BJ (cell line): ENCODE measurements at regions not wholly inside any gene's neighbourhood (a gene's known extent, or its start where the extent isn't known, plus 50 kb on each side); places are given as distances from the start of the nearest gene placed in this dataset.
A peak's percentile ranks its signal among the peaks of the same experiment; 100 is the strongest.

Source experiments
- CTCF ChIA-PET: fragments of 350-600 bp; formaldehyde crosslinking; extraction: SDS; loops from one replicate; lab custom pipeline; 2021; ENCODE audit warnings: antibody characterized with exemption, inconsistent platforms; lab: Yijun Ruan, JAX
- POLR2A ChIA-PET: fragments of 300-600 bp; sonication (Branson Sonifier 250); formaldehyde crosslinking; extraction: SDS; loops from one replicate; lab custom pipeline; 2021; ENCODE audit warnings: antibody characterized with exemption; lab: Charles Lee
- DNase-seq: peaks from one replicate; pipeline ENCODE4 v3.0.0-alpha.2; 2011; ENCODE audit warnings: low read depth
- H3K27me3 ChIP-seq: 2 replicates; pipeline ENCODE4 v1.6.0; 2011; ENCODE audit warnings: low read length; ENCODE audit not compliant: control insufficient read depth, insufficient read depth
- H3K36me3 ChIP-seq: 2 replicates; pipeline ENCODE4 v1.5.1; 2011; ENCODE audit warnings: low read length; ENCODE audit not compliant: control insufficient read depth, insufficient read depth
- H3K4me3 ChIP-seq: 2 replicates; pipeline ENCODE4 v1.5.1; 2011; ENCODE audit warnings: low read depth, mild to moderate bottlenecking, control low read depth, low read length
- CTCF ChIP-seq: IDR thresholded peaks from 2 replicates; pipeline ENCODE4 v1.5.1; 2011; ENCODE audit warnings: low read depth, mild to moderate bottlenecking, control low read depth, inconsistent platforms, low read length, moderate library complexity; ENCODE audit not compliant: insufficient read depth

GRCh38 chr11:128345316-128345715 is 242.0 kb downstream of the ETS1 start:
- CTCF ChIA-PET: interaction anchor here (2.0 kb wide), 1 partner anchor 10 kb away, joined by 5 read pairs; no protein-coding TSS in a partner anchor
- no peaks in the 10 kb centered on the region for H3K36me3 ChIP-seq
- TF ChIP-seq CTCF: no peak
- POLR2A ChIA-PET: no interaction called here
- no peak overlapping the region for H3K4me3 ChIP-seq
- no peaks in the 10 kb centered on the region for H3K27me3 ChIP-seq
- no peak for DNase-seq

- ChIA-PET CTCF (interaction anchor here (0.9 to 1.5 kb wide), 2 partner anchors 41 to 113 kb away, joined by 3 to 6 read pairs; no protein-coding TSS in a partner anchor), POLR2A (no interaction called here)
- DNase-seq: no peak
- TF ChIP-seq CTCF: no peak
- no peak overlapping the region for H3K4me3 ChIP-seq
- no peaks in the 10 kb centered on the region for H3K27me3 ChIP-seq
- H3K36me3 ChIP-seq: no peaks in the 10 kb centered on the region
Measured at GRCh38 chr11:128343870-128344269, 243.5 kb downstream of the ETS1 start.

GRCh38 chr11:128343135-128343514 is 244.2 kb downstream of the ETS1 start:
- TF ChIP-seq CTCF: no peak
- H3K27me3 ChIP-seq: no peaks in the 10 kb centered on the region
- H3K36me3 ChIP-seq: no peaks in the 10 kb centered on the region
- ChIA-PET CTCF (interaction anchor here (1.5 to 1.8 kb wide), 2 partner anchors 14 to 114 kb away, joined by 3 to 6 read pairs; no protein-coding TSS in a partner anchor), POLR2A (no interaction called here)
- H3K4me3 ChIP-seq: no peak overlapping the region
- DNase-seq: no peak

GRCh38 chr11:128342511-128343134 is 244.7 kb downstream of the ETS1 start:
- Histone ChIP-seq H3K27me3 (no peaks in the 10 kb centered on the region), H3K4me3 (no peak overlapping the region), H3K36me3 (no peaks in the 10 kb centered on the region)
- TF ChIP-seq CTCF: no peak
- ChIA-PET CTCF (interaction anchor here (0.7 to 1.8 kb wide), 4 partner anchors 15 to 489 kb away, joined by 3 to 6 read pairs (median 3); no protein-coding TSS in a partner anchor), POLR2A (no interaction called here)
- DNase-seq: peak; percentile 45

GRCh38 chr11:128341280-128342248 is 245.8 kb downstream of the ETS1 start:
- Histone ChIP-seq H3K27me3 (no peaks in the 10 kb centered on the region), H3K4me3 (no peak overlapping the region), H3K36me3 (no peaks in the 10 kb centered on the region)
- no peak for TF ChIP-seq CTCF
- ChIA-PET CTCF (interaction anchor here (1.2 to 1.8 kb wide), 2 partner anchors 14 to 16 kb away, joined by 3 to 6 read pairs; no protein-coding TSS in a partner anchor), POLR2A (no interaction called here)
- DNase-seq: no peak
